ENCODE measurements at regions not wholly inside any gene's neighbourhood (a gene's known extent, or its start where the extent isn't known, plus 50 kb on each side); places are given as distances from the start of the nearest gene placed in this dataset.
"Not testable (repeated sequence)": the region's sequence is repeated elsewhere in the genome, so short reads cannot be mapped to it uniquely, and the experiment has no call there.

- DNase-seq (ENCODE audit: low read depth in 2 of 2): no peak
These were observed 128.0 kb downstream of the ATP23 start for GRCh38 chr12:58069268-58069963.

GRCh38 chr12:58071994-58072393 lies 130.6 kb downstream of the ATP23 start:
- DNase-seq (ENCODE audit: low read depth in 2 of 2): no peak

- DNase-seq (ENCODE audit: low read depth in 2 of 2): no peak
These were observed 132.9 kb downstream of the ATP23 start for GRCh38 chr12:58074259-58074658.

GRCh38 chr12:58079806-58080205 lies 138.4 kb downstream of the ATP23 start:
- DNase-seq (ENCODE audit: low read depth in 2 of 2): no peak

GRCh38 chr12:58081488-58081887 lies 140.1 kb downstream of the ATP23 start:
- DNase-seq (ENCODE audit: low read depth in 2 of 2): no peak

- no peak for DNase-seq (ENCODE audit: low read depth in 2 of 2)
These were observed 141.6 kb downstream of the ATP23 start for GRCh38 chr12:58082996-58083395.

- DNase-seq (ENCODE audit: low read depth in 2 of 2): no peak
These were observed 144.6 kb downstream of the ATP23 start for GRCh38 chr12:58086006-58086405.

GRCh38 chr12:58086930-58087329 lies 145.6 kb downstream of the ATP23 start:
- no peak for DNase-seq (ENCODE audit: low read depth in 2 of 2)

- DNase-seq (ENCODE audit: low read depth in 2 of 2): no peak
These were observed 146.2 kb downstream of the ATP23 start for GRCh38 chr12:58087423-58088127.

- DNase-seq (ENCODE audit: low read depth in 2 of 2): no peak
These were observed 148.2 kb downstream of the ATP23 start for GRCh38 chr12:58089588-58089987.

- DNase-seq (ENCODE audit: low read depth in 2 of 2): no peak
These were observed 149.3 kb downstream of the ATP23 start for GRCh38 chr12:58090685-58091084.

GRCh38 chr12:58095002-58095401 lies 153.6 kb downstream of the ATP23 start:
- no peak for DNase-seq (ENCODE audit: low read depth in 2 of 2)

- no peak for DNase-seq (ENCODE audit: low read depth in 2 of 2)
These were observed 156.4 kb downstream of the ATP23 start for GRCh38 chr12:58097741-58098140.

GRCh38 chr12:58099476-58099875 lies 158.1 kb downstream of the ATP23 start:
- DNase-seq (ENCODE audit: low read depth in 2 of 2): no peak

- DNase-seq (ENCODE audit: low read depth in 2 of 2): no peak
These were observed 163.0 kb downstream of the ATP23 start for GRCh38 chr12:58104351-58104755.

- DNase-seq (ENCODE audit: low read depth in 2 of 2): no peak
These were observed 164.1 kb downstream of the ATP23 start for GRCh38 chr12:58105225-58106119.

GRCh38 chr12:58106195-58106594 lies 164.8 kb downstream of the ATP23 start:
- DNase-seq (ENCODE audit: low read depth in 2 of 2): no peak

- DNase-seq (ENCODE audit: low read depth in 2 of 2): no peak
These were observed 175.8 kb downstream of the ATP23 start for GRCh38 chr12:58117201-58117600.

GRCh38 chr12:58117667-58118066 lies 176.3 kb downstream of the ATP23 start:
- DNase-seq (ENCODE audit: low read depth in 2 of 2): no peak

GRCh38 chr12:58125761-58126160 lies 184.4 kb downstream of the ATP23 start:
- DNase-seq (ENCODE audit: low read depth in 2 of 2): not testable (repeated sequence)

GRCh38 chr12:58131986-58132755 lies 190.8 kb downstream of the ATP23 start:
- DNase-seq (ENCODE audit: low read depth in 2 of 2): no peak

GRCh38 chr12:58138424-58138823 lies 197.1 kb downstream of the ATP23 start:
- DNase-seq (ENCODE audit: low read depth in 2 of 2): no peak
